Endothelial cell of umbilical vein (primary cell): ENCODE measurements at regions not wholly inside any gene's neighbourhood (a gene's known extent, or its start where the extent isn't known, plus 50 kb on each side); places are given as distances from the start of the nearest gene placed in this dataset.

Experiments
- CTCF ChIP-seq, 2 donors: IDR thresholded peaks; 1 replicate in 1 of 2; 2 replicates in 1 of 2; pipeline ENCODE4 v1.5.1; 2011; ENCODE audit warnings: low read length in 2 of 2, mild to moderate bottlenecking in 2 of 2, moderate library complexity in 2 of 2, control low read depth in 1 of 2, inconsistent platforms in 1 of 2, low read depth in 1 of 2; ENCODE audit not compliant: insufficient read depth in 1 of 2; ENCODE audit errors: extremely low read depth in 1 of 2
- POLR2AphosphoS5 ChIP-seq: IDR thresholded peaks from 2 replicates; pipeline ENCODE4 v1.6.1; 2012; ENCODE audit warnings: low read depth, mild to moderate bottlenecking, control low read depth, low read length, moderate library complexity; ENCODE audit not compliant: insufficient read depth

- TF ChIP-seq POLR2AphosphoS5, result no peak
- no peak for TF ChIP-seq CTCF (IDR thresholded peaks at IDR 0.05; ENCODE audit: extremely low read depth in 1 of 2, insufficient read depth in 1 of 2, low read depth in 1 of 2, low read length in 2 of 2)
These were observed 1213.3 kb upstream of the RAG2 start for GRCh38 chr11:37811349-37811748.
